Frontal cortex (tissue), 4 donors: ENCODE measurements at regions not wholly inside any gene's neighbourhood (a gene's known extent, or its start where the extent isn't known, plus 50 kb on each side); places are given as distances from the start of the nearest gene placed in this dataset. TPM values are rescaled to one million over a fixed set of nuclear protein-coding genes. Genes with fewer than 3 reads are reported as not detected.

ENCODE experiments used
- DNase-seq, 2 donors: peaks; one replicate each; pipeline ENCODE4 v3.0.0; 2012; ENCODE audit warnings: low spot score in 2 of 2
- FAIRE-seq: peaks from 2 replicates; lab custom pipeline; 2012; peaks lifted over from hg19 to GRCh38; lab: Jason Lieb, UNC
- small RNA-seq: library from RNA; depleted of rRNA; stranded (forward); fragments of <200 nt; gene quantifications from one replicate; pipeline ENCODE3, GENCODE V24; 2014
- donor health status: control.
- donor health status: control.
- donor health status: control.

DNA sequence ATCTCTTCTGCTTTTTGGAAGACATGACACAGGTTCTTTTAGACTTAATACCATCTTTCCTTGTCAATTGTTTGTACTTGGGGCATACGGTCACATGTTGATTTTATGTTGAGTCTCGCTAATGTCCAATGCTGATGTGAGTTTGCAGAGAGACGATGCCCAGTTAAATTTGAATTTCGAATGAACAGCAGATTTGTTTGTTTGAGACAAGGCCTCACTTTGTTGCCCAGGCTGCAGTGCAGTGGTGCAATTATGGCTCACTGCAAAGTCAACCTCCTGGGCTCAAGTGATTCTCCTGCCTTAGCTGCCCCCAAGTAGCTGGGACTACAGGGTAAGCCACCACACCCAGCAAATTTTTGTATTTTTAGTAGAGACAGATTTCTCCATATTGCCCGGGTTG is 473.5 kb downstream of the RIT2 start:
- no peak for DNase-seq
- FAIRE-seq = no peak

DNA sequence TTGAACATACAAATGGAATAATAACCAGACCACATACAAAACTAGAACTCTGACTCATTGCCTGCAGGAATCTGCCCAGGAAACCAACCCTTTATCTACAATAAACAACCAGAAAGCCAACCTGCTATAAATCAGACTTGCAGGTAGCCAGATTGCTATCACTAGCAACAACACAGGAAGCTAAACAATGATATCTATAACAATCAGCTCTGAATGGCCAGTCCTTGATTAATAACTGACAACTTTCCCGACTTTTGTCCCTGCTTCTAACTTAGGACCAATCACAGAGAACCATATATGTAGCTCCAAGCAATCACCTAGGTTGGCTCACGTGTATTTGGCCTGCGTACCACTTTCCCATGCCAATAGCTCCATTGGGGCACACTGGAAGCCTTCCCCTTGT is 470.8 kb downstream of the RIT2 start:
- no peak for FAIRE-seq
- no peak for DNase-seq

DNA sequence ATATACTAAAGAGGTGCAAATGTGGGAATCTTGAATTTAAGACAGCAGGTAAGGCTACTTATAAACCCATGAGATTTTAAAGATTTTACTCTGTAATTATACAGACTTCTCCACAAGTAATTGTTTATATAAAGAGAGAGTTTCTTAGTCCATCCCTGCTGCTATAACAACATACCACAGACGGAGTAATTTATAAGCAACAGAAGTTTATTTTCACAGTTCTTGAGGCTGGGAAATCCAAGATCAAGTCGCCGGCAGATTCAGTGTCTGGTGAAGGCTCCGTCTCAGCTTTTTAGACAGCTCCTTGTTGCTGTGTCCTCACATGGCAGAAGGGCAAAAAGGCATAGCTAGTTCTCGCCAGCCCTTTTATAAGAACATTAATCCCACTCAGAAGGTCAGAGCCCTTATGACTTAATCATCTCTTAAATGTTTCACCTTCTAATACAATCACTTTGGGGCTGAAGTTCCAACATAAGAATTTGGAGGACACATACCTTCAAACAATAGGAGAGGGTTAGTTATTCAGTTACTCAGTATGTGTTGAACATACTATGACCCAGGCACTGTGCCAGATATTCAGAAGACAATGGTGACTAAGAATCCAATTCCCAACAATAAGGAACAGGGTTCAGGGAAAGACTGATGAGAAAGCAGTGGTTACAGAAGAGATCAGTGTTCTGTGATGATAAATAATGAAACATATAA is 466.0 kb downstream of the RIT2 start:
- FAIRE-seq (no peak), DNase-seq (no peak)

DNA sequence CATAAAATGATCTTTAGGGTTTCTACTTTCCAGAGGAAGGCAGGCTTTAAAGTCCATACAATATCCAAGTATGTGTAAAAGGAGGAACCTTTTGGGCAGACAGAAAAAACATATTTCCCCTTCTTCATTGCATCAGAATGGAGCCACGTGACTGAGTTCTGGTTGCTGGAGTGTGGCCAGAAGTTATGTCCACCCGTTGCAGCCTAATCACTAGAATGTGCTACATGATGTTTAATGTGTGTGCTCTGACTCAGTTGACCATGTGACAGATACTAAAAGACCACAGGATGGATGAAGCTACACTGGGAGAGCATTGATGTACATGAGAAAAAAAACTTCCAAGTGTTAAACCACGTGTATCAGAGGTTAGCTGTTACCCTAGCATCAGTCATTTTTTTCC is 460.9 kb downstream of the RIT2 start:
- FAIRE-seq = no peak
- no peak for DNase-seq

DNA sequence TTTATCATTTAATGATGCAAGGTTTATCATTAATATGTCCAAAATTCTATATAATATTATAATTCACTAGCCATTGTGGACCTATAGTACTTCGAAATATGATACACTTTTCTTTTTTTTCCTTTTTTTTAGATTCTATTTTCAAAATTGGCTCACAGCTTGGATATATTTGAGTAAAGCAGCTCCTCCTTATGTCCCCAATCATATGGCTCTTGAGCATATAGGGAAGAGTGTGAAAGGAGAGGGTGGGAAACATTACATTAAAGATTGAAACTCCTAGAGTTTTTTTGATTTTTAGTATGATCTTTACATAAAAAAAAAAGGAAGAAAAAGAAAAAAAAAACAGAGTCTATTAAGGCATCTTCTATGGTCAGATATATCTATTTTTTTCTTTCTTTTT is 457.9 kb downstream of the RIT2 start:
- DNase-seq (no peak), FAIRE-seq (no peak)

GRCh38 chr18:42658171-42658570 is 457.3 kb downstream of the RIT2 start:
- DNase-seq (no peak), FAIRE-seq (no peak)

- DNase-seq = no peak
These were observed 456.3 kb downstream of the RIT2 start for GRCh38 chr18:42659187-42659586.

GRCh38 chr18:42670860-42671259 is 444.6 kb downstream of the RIT2 start:
- FAIRE-seq (no peak), DNase-seq (no peak)

More at GRCh38 chr18:42659187-42659586, 456.3 kb downstream of the RIT2 start:
- no peak for FAIRE-seq

DNA sequence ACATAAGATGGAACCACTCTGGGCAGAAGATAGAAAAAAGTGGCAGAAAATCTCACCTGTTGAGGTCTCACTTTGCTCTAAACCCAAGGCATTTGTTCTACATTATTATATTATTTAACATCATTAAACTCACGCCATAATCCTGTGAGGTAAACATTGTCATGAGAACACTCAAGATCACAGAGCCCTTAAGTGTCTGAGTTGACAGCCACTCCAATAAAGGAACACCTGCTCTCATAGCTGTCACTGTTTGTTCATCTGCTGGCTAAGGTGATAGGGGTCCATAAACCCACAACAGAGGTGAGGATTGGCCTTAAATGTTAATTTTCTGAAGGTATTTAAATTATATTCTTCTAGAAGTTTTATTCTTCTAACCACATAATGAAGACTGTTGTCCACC is 439.7 kb downstream of the RIT2 start:
- FAIRE-seq (no peak), DNase-seq (no peak)

DNA sequence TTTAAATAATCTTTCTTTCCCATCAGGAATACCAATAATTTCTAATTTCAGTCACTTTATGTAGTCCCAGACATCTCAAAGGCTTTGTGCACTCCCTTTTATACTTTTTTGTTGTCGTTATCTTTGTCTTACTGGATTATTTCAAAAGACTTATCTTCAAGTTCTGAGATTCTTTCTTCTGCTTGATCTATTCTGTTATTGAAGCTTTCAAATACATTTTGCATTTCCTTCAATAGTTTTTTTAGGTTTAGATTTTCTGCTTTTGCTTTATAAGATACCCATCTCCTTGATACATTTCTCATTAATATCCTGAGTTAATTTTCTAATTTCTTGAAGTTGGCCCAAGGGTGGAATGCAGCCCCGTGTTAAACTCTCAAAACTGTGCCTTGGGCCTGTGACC is 432.4 kb downstream of the RIT2 start:
- FAIRE-seq (no peak), DNase-seq (no peak)

- no peak for FAIRE-seq
- DNase-seq = no peak
These were observed 426.2 kb downstream of the RIT2 start for GRCh38 chr18:42689310-42689709.

Small RNAs in the stretch of these regions (small RNA-seq; reads per million reads assigned to genes)
- not detected for gene RNA5SP454
